Osteoblast (primary cell): ENCODE measurements at regions not wholly inside any gene's neighbourhood (a gene's known extent, or its start where the extent isn't known, plus 50 kb on each side); places are given as distances from the start of the nearest gene placed in this dataset.

Experiments used
- DNase-seq: peaks from one replicate; pipeline ENCODE4 v3.0.0; 2011; ENCODE audit warnings: low spot score, mixed read lengths; ENCODE audit not compliant: insufficient read length; ENCODE audit errors: missing footprints
- H2AFZ ChIP-seq: 2 replicates; pipeline ENCODE4 v1.6.0; 2011; ENCODE audit warnings: mild to moderate bottlenecking, low read length
- H3K27ac ChIP-seq: 2 replicates; pipeline ENCODE4 v1.5.1; 2011; ENCODE audit warnings: mild to moderate bottlenecking, low read depth, low read length, moderate library complexity
- H3K27me3 ChIP-seq: 2 replicates; pipeline ENCODE4 v1.6.0; 2012; ENCODE audit warnings: mild to moderate bottlenecking, control low read depth, inconsistent platforms, low read length, moderate library complexity; ENCODE audit not compliant: insufficient read depth
- H3K36me3 ChIP-seq: 2 replicates; pipeline ENCODE4 v1.5.1; 2011; ENCODE audit warnings: mild to moderate bottlenecking, low read length, control low read depth, moderate library complexity; ENCODE audit not compliant: insufficient read depth
- H3K4me1 ChIP-seq: 2 replicates; pipeline ENCODE4 v1.5.1; 2011; ENCODE audit warnings: mild to moderate bottlenecking, low read length, control low read depth, moderate library complexity; ENCODE audit not compliant: insufficient read depth
- H3K4me2 ChIP-seq: 2 replicates; pipeline ENCODE4 v1.6.0; 2011; ENCODE audit warnings: mild to moderate bottlenecking, low read length; ENCODE audit not compliant: insufficient read depth
- H3K4me3 ChIP-seq: fragments of 200-600 bp; sonication (generic); 3 replicates; pipeline ENCODE4 v1.5.1; 2012; ENCODE audit warnings: mild to moderate bottlenecking, low read length, inconsistent platforms; ENCODE audit not compliant: insufficient read depth
- H3K79me2 ChIP-seq: 2 replicates; pipeline ENCODE4 v1.6.0; 2012; ENCODE audit warnings: mild to moderate bottlenecking, low read length, control low read depth, inconsistent platforms; ENCODE audit not compliant: insufficient read depth
- H3K9me3 ChIP-seq: 2 replicates; pipeline ENCODE4 v1.5.1; 2011; ENCODE audit warnings: low read depth, low read length, control low read depth
- H4K20me1 ChIP-seq: 2 replicates; pipeline ENCODE4 v1.6.0; 2012; ENCODE audit warnings: mild to moderate bottlenecking, low read length, control low read depth; ENCODE audit not compliant: insufficient read depth
- CTCF ChIP-seq: IDR thresholded peaks from 2 replicates; pipeline ENCODE4 v1.5.1; 2011; ENCODE audit warnings: mild to moderate bottlenecking, low read depth, low read length, moderate library complexity; ENCODE audit errors: extremely low read depth

GRCh38 chr13:40345654-40346372, 320.6 kb downstream of the FOXO1 start:
- H3K9me3 ChIP-seq, result no peaks in the 10 kb centered on the region

GRCh38 chr13:40346592-40346991, 319.8 kb downstream of the FOXO1 start:
- Histone ChIP-seq H3K79me2 (no peaks in the 10 kb centered on the region), H3K9me3 (no peaks in the 10 kb centered on the region), H3K27ac (no peak overlapping the region), H3K4me2 (no peak overlapping the region), H4K20me1 (no peaks in the 10 kb centered on the region), H3K4me1 (no peaks in the 10 kb centered on the region), H3K36me3 (no peaks in the 10 kb centered on the region), H3K4me3 (no peak overlapping the region), H2AFZ (no peak overlapping the region), H3K27me3 (no peaks in the 10 kb centered on the region)
- TF ChIP-seq CTCF, result no peak
- no peak for DNase-seq

More at GRCh38 chr13:40345654-40346372, 320.6 kb downstream of the FOXO1 start:
- Histone ChIP-seq H3K4me2 (no peak overlapping the region), H4K20me1 (no peaks in the 10 kb centered on the region), H3K79me2 (no peaks in the 10 kb centered on the region), H3K4me1 (no peaks in the 10 kb centered on the region), H3K4me3 (no peak overlapping the region), H2AFZ (no peak overlapping the region), H3K36me3 (no peaks in the 10 kb centered on the region), H3K27me3 (no peaks in the 10 kb centered on the region), H3K27ac (no peak overlapping the region)
- TF ChIP-seq CTCF, result no peak
- no peak for DNase-seq

- Histone ChIP-seq H3K79me2 (no peaks in the 10 kb centered on the region), H3K27me3 (no peaks in the 10 kb centered on the region), H3K4me2 (no peak overlapping the region), H4K20me1 (no peaks in the 10 kb centered on the region), H3K4me1 (peaks cover 6% of the 10 kb centered on the region), H3K27ac (no peak overlapping the region), H3K36me3 (no peaks in the 10 kb centered on the region), H3K9me3 (no peaks in the 10 kb centered on the region), H3K4me3 (no peak overlapping the region), H2AFZ (no peak overlapping the region)
- DNase-seq, result no peak
- no peak for TF ChIP-seq CTCF
Observed at GRCh38 chr13:40348096-40348679, 318.3 kb downstream of the FOXO1 start.

GRCh38 chr13:40350283-40350992, 316.0 kb downstream of the FOXO1 start:
- Histone ChIP-seq H3K27me3 (no peaks in the 10 kb centered on the region), H3K79me2 (no peaks in the 10 kb centered on the region), H3K4me3 (no peak overlapping the region), H4K20me1 (no peaks in the 10 kb centered on the region), H3K36me3 (no peaks in the 10 kb centered on the region), H2AFZ (no peak overlapping the region), H3K4me2 (no peak overlapping the region), H3K9me3 (no peaks in the 10 kb centered on the region), H3K4me1 (peaks cover 10% of the 10 kb centered on the region), H3K27ac (no peak overlapping the region)
- DNase-seq, result no peak
- TF ChIP-seq CTCF, result no peak
